ENCODE measurements at regions not wholly inside any gene's neighbourhood (a gene's known extent, or its start where the extent isn't known, plus 50 kb on each side); places are given as distances from the start of the nearest gene placed in this dataset.

DNA sequence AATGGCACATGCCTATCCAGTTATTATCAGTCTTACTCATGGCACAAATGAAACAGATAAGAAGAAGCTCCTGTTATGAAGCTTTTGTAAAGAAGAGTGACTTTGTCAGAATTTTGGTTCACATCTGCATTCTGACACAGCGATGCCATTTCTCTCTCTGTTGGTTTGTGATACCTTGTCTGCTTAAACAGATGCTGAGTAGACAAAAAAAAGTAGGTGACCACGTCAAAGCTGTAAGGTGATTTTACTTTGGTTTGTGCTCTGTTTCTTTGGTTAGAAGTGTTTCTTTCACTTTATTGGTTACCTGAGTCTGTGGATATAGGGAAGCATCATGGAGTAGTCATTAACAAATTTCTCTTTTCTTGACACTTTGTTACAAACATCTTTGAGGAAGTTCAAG is 422.3 kb upstream of the ADAMTSL1 start:
- TF ChIP-seq, protein P1, sequence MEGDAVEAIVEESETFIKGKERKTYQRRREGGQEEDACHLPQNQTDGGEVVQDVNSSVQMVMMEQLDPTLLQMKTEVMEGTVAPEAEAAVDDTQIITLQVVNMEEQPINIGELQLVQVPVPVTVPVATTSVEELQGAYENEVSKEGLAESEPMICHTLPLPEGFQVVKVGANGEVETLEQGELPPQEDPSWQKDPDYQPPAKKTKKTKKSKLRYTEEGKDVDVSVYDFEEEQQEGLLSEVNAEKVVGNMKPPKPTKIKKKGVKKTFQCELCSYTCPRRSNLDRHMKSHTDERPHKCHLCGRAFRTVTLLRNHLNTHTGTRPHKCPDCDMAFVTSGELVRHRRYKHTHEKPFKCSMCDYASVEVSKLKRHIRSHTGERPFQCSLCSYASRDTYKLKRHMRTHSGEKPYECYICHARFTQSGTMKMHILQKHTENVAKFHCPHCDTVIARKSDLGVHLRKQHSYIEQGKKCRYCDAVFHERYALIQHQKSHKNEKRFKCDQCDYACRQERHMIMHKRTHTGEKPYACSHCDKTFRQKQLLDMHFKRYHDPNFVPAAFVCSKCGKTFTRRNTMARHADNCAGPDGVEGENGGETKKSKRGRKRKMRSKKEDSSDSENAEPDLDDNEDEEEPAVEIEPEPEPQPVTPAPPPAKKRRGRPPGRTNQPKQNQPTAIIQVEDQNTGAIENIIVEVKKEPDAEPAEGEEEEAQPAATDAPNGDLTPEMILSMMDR (IDR thresholded peaks at IDR 0.05) = no peak
- no peak for TF ChIP-seq POLR2A (IDR thresholded peaks at IDR 0.05)

Measured in esophagus squamous epithelium (tissue), 4 donors.